Gastrocnemius medialis (tissue), 4 donors: ENCODE measurements at regions not wholly inside any gene's neighbourhood (a gene's known extent, or its start where the extent isn't known, plus 50 kb on each side); places are given as distances from the start of the nearest gene placed in this dataset.

Source experiments
- POLR2A ChIP-seq, 2 donors: fragments of 450-650 bp; IDR thresholded peaks; one replicate each; pipeline ENCODE4 v1.6.1; 2017; ENCODE audit warnings: antibody characterized with exemption in 2 of 2, mild to moderate bottlenecking in 2 of 2, moderate library complexity in 2 of 2
- TF ChIP-seq, protein P1 (sequence below), 5 experiments: fragments of 450-650 bp in 3 of 5; fragments of 200-600 bp in 2 of 5; sonication (generic) in 2 of 5; IDR thresholded peaks in 4 of 5; conservative IDR thresholded peaks in 1 of 5; 1 replicate in 4 of 5; 2 replicates in 1 of 5; pipeline ENCODE4 v1.5.1; 2016 to 2019; ENCODE audit warnings: antibody characterized with exemption in 5 of 5, mild to moderate bottlenecking in 3 of 5, moderate library complexity in 3 of 5

DNA sequence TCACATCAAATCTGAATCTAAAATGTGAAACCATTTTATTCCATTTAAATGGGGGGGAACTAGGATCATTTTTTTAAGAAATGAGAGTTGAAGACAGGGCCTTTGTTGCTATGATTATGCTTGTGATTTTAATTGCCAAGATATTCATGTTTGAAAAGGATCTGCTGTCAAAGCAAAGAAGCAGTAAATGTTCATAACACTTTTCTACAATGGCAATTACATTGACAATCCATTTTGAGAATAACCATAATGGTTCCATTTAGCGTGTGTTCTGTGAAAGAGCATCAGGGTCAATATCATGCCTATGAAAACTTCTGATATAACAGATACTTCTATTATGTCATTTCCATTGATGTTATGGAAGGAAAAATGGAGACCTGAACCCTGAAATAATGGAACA lies 745.8 kb upstream of the SGO1 start:
- TF ChIP-seq, protein P1, sequence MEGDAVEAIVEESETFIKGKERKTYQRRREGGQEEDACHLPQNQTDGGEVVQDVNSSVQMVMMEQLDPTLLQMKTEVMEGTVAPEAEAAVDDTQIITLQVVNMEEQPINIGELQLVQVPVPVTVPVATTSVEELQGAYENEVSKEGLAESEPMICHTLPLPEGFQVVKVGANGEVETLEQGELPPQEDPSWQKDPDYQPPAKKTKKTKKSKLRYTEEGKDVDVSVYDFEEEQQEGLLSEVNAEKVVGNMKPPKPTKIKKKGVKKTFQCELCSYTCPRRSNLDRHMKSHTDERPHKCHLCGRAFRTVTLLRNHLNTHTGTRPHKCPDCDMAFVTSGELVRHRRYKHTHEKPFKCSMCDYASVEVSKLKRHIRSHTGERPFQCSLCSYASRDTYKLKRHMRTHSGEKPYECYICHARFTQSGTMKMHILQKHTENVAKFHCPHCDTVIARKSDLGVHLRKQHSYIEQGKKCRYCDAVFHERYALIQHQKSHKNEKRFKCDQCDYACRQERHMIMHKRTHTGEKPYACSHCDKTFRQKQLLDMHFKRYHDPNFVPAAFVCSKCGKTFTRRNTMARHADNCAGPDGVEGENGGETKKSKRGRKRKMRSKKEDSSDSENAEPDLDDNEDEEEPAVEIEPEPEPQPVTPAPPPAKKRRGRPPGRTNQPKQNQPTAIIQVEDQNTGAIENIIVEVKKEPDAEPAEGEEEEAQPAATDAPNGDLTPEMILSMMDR (IDR thresholded peaks at IDR 0.05 in 4 of 5, conservative IDR thresholded peaks at IDR 0.05 in 1 of 5), result no peak
- TF ChIP-seq POLR2A (IDR thresholded peaks at IDR 0.05), result no peak
